Stimulated activated CD4-positive, alpha-beta T cell treated with anti-CD3 and anti-CD28 coated beads, Interleukin-1b, Interleukin-23, amount 100 ng/mL, for 1 hour (primary cell): ENCODE measurements at regions not wholly inside any gene's neighbourhood (a gene's known extent, or its start where the extent isn't known, plus 50 kb on each side); places are given as distances from the start of the nearest gene placed in this dataset.
"Not testable (repeated sequence)": the region's sequence is repeated elsewhere in the genome, so short reads cannot be mapped to it uniquely, and the experiment has no call there.

Experiments
- DNase-seq, 2 donors: peaks; one replicate each; pipeline ENCODE4 v3.0.0-alpha.2; 2020; ENCODE audit warnings: low read depth in 2 of 2

DNA sequence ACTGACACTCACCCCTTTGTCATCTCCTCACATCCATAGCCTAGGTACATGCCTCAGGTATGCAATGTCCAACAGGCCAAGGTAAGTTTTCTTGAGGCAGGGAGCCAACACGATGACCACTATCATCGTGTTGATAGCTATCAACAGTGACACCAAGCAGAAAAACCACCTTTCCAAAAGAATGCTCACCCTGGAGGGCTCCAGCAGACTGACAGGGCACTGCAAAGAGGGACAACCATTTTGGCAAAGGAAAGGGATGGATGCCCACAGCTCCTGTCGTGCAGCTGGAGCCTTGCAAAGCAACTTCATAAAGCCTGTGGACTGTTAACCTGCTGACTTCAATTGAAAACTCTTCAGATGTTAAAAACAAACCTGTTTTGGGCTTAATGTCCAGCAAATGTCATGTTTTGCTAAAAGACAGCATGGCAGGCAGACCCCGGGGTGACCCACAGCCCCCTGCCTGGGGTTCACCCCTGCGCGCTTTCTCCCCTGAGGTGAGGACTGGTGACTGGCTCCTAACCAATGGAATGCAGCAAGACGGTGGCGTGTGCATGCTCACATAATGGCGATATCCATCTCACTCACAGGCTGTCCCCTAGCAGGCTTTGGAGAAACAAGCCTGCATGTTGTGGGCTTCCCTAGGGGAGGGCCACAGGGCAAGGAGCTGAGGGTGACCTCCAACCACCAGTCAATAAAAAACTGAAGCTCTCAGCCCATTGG is 293.8 kb downstream of the TCERG1L start:
- no peak for DNase-seq

DNA sequence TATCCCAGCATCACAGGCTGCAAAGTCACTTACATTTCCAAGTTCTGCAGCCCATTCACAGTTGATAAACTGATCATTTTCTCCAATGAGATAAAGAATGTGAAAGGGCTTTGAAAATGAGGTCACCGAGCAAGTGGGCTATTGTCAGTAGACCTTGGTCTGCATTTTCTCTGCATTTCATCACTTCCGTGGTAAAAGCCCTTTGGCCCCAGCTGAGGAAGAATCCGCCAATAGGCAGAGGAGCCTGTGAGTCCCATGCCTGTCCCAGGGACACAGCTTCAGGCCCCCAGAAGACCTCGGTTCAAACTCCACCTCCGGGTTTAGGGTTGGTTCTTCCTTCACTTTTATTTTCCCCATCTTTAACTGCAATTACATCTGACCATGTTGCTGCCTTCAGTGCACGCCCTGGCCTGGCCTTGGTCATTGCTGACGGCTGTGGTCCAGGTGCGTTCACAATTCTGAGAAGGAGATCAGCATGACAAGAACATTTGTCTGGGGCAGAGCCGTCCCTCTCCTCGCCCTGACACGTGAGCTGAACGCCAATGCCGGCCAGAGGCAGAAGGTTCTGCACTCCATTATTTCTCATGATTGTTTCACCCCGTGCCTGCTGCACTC is 292.5 kb downstream of the TCERG1L start:
- DNase-seq, result no peak

DNA sequence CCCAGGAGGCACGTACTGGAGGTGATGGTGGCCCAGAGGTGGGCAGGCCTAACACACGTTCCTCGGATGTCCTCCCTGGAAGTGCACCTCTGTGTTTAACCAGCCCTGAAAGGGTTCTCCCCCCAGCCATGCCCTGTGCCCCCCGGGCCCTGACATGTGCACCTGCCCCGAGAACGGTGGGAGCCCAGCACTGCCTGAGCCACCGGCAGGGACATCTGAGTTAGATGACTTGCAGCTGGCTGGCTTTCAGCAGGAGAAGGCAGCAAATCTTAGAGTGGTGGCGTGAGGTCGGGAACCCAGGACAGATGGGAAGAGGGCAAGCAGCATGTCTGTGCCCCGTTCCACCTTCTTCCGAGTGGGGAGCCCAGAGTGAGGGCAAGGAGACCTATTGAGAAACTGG is 291.8 kb downstream of the TCERG1L start:
- DNase-seq, result no peak

DNA sequence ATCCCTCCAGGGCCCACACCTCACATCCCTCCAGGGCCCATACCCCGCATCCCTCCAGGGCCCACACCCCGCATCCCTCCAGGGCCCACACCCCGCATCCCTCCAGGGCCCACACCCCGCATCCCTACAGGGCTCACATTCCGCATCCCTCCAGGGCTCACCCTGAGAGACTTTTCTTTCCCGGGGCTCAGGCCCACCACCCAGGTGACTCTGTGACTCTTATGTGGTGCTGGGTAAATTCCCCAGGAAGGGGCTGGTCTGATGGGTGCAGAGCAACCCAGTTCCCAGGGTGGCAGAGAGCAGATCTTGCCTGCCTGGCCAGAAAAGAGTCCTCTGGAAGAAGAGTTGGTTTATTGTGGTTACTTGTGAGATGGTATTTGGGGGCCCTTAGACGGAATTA is 290.7 kb downstream of the TCERG1L start:
- no peak for DNase-seq

DNA sequence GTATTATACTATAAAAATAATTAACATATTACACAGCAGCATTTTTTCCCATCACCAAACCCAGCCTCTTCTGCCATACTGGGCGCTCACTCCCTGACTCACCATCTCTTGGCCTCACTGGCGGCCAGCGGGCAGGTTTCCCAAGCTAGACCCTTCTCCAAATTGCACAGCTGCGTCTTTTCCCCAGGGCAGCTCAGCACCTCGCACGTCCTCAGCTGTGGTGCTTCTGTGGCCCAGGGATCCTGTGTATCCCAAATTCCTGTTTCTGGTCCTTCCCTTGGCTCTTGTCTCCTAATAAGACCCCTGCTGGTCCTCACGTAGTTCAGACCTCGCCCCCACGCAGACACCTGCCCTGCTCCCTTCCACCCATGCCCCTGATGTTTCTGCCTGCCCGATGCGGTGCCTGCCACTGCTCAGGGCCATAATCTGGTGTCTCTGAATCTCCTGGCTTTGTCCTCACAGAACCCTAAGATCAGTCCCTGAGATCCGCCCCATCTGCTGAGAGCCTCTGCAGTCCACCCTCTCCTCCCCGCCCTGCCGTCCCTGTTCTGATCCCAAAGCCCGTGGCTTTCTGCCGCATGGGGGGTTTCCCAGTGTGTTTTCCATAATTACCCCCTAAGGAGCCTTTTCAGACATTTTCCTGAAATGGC is 290.1 kb downstream of the TCERG1L start:
- DNase-seq, result no peak

DNA sequence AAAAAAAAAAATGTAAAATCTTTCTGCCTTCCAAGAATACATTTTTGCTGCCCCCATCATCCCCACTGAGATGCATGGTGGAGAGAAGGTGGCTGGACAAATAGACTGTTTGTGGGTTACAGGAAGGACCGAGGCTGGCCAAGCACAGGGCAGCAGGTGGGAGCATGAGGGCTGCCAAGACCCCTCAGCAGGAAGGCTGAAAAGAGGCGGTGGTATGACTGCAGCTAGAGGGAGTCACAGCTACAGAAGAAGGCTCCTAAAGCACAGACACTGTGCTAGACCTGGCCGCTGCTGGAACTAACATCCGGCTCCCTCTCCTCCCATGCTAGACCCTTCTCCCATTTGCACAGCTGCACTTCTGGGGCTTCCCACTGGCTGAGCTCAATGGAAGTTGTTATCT is 289.6 kb downstream of the TCERG1L start:
- no peak for DNase-seq

DNA sequence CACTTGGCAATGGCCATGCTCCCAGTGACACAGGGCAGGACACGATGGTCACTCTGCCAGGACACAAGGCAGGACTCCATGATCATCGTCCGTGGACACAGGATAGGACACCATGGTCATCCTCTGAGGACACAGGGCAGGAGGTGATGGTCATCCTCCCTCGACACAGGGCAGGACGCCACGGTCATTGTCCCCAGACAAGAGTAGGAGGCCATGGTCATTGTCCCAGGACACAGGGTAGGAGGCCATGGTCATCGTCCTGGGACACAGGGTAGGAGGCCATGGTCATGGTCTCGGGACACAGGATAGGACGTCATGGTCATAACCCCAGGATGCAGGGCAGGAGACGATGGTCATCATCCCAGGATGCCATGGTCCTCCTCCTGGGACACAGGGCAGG is 289.2 kb downstream of the TCERG1L start:
- no peak for DNase-seq

DNA sequence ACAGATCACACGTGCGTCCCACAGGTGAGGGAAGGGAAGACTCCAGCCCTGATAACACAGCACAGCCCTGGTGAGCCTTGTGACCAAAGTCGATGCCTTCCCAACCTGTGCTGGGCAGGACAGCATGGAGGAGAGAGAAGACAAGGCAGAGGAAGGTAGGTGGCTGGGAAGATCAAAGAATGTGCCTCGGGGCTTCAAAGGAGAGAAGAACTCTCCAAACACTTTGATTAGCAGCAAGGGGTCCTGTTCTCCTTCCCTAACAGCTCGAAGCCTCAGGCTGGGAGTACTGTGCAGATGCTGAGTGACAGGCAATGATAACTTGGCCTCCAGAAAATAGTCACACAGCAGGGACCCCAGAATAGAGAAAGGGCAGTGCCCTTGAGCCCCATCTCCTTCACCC is 288.5 kb downstream of the TCERG1L start:
- no peak for DNase-seq

DNA sequence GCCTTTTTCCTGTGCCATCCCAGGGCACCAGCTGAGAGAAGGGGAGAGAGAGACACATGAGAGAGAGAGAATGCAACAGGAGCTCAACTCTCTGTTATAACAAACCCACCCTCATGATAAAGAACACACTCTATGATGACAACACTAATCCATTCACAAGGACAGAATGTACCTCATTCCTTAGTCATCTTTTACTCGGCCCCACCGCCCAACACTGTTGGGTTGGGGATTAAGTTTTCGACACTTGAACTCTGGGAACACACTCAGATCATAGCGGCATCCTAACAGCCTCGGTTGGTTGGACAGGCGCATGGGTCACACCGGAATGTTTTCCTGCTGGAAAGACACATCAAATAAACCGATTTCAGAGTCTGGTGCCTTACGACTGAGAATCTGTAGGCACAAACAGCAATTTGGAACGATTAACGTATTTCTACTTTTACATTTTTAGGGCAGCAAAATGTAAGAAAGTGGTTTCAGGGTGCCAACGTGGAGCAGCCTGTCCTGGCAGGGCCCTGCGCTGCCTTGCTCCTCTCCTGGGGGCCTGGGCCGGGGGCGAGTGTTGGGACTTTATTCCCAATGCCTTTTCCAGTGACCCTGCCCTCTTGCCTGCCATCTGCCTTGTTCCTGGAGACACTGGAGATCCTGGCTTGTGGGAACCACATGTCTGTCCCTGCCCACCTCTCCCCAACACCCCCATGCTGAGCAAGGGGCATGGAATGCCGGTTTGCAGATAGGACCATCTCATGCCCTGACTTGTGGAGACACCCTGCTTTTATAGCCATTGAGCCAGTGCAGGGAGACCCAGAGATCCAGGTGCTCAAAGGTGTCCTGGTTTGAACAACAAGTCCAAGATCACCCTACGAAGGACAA is 287.0 kb downstream of the TCERG1L start:
- DNase-seq, result no peak

DNA sequence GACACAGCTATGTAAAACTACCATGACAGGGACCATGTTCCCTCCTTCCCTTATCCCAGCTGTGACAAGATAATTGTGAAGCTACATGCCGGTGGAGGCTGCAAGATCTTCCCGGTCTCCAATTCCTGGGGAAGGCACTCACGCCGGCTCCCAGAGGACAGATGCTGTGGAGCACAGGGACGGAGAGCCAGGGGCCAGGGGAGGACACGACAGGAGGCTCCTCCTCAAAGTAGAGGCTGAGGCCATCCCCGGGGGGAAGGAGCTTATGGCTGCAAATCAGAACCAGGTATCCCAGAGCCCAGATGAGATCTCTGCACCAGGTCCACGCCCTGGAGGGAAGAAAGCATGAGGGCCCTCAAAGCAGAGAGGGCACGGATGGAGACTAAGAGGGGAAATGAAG is 286.2 kb downstream of the TCERG1L start:
- no peak for DNase-seq

DNA sequence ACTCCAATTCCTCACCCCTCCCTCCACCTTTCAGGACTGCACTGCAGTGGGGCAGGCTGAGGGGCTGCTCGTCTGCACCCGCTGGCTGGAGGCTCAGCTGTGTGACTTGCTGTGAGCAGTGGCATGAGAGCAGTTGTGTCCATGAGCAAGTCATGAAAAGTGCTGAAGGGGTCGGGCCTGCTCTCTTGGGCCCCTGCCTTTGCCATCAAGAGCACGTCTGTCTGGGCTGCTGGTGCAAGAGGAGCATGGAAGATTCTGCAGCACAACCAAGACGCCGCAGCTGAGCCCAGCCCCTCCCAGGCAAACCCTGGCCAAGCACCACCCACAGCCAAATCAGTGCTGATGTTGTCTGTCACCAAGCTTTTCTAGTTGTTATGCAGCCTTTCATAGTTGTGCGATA is 284.3 kb downstream of the TCERG1L start:
- DNase-seq, result no peak

DNA sequence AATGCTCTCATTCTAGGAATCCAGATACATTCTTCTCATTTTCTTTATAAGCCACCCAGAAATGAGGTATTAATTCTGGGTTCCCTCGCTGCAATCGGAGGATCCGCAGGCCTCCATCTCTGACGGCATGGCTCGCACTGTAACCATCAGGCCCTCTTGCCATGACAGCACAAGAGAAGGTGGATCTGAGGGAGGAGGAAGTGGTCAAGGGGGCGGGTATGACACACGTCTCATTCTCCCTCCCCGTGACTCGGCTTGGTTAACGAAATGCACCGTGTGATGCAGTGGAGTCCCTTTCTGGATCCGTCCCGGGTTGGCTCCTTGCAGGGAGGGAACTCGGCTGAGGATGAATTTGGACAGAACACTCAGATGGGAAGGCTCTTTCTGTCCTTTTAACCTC is 280.2 kb downstream of the TCERG1L start:
- DNase-seq, result no peak

DNA sequence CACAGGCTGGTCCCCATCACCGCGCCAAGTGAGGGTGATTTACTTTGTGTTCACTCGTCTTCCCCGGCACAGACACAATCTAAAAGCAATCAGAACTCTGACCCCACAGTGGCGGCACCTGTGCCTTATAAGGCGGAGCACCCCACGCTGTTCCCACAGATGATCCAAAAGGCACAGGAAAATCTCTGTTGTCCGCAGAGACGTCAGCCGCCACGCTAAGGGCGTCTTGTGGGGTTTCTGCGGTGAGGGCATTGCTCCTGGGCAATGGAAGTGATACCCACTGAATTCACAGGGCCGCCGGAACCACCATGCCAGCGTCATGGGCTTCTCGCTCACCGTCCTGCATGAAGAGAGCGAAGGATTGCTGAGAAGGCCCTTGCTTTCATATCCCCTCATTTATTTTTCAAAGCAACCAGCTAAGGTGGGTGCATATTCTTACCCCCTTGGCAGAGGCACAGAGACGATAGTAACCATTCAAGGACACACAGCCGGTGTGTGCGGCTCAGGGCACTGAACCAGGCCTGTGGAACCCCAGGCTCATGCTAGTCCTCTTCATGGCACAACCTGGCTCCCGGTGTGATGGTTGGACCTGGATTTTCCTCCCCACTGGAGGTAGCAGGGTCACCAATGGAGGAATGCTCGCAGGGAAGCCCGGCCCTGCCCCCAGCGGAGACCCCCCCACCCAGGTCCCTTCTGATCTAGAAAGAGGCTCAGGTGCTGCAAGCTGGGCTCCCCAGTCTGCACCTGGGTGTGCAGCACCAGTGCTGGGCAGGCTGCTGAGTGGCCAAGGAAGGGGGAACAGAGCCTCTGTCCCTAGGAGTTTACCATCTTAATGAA is 279.0 kb downstream of the TCERG1L start:
- DNase-seq, result no peak

DNA sequence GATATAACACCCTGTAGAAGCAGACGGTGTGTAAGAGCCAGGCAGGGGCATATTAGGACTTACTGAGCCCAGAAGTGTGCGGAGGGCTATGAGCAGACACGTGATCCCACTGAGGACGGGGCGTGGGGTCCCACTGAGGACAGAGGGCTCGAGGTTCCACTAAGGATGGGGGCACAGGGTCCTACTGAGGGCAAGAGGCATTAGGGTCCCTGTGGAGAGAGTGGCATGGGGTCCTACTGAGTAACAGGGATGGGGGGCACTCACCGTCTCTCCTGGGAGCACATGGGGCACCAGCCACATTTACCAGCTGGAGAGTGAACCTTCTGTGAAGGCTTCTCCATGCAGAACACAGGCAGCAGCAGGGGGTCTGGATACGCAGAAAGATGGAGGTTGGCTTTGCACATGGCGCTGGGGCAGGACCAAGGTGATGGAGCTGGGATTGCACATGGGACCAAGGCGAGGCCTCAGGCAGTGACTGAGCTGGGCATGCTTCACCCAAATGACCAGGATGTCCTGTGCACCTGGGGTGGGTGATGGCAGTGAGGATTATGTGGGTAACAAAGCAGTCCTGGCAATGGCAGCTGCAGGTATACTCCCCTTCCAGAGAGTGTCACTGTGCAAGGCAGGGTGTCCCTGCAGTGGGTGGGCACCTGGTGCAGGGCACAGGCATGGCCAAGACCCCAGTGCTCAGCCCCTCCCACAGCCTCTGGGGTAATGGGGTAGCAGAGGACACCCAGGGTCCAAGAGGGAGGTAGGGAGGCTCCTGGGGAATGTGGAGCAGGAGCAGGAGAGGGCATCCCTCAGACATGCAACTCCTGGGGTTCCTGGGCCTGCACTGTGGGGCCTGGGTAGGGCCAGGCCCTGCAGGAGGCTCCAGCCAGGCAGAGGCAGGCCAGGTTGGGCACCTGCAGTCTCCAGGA is 278.1 kb downstream of the TCERG1L start:
- DNase-seq, result no peak

DNA sequence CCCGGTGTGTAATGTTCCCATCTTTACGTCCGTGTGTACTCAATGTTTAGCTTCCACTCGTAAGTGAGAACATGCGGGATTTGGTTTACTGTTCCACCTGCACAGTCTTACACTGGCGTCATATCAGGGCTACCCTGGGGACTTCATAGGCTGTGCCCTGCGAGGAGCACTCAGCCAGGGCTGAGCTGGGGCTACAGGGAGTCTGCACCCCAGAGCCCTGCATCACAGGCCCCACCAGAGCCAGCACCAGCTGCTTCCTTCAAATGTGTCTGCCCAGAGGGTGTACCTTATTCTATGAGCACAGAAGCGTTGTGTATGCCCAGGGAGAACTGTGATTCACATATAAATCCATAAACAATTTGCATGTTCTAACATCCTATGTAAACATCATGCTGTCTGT is 277.1 kb downstream of the TCERG1L start:
- no peak for DNase-seq

DNA sequence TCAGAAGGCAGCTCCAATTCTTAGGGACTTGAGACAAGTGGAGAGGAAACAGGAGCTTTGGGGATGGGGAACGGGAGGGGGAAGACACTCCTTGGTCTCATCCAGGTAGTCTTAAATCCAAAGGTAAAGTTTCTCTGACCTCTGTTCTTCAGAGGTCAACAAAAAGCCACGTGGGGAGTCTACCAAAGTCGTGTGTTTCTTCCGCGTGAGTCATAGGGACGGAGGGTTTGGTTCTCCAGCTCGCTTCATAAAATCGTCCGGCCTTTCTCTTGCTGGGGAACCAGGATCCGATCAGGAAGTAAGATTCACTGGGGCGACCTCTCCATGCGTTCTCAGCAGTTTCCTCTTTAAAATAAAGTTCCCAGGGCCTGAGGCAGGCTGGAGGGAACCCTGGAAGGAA is 275.7 kb downstream of the TCERG1L start:
- no peak for DNase-seq

DNA sequence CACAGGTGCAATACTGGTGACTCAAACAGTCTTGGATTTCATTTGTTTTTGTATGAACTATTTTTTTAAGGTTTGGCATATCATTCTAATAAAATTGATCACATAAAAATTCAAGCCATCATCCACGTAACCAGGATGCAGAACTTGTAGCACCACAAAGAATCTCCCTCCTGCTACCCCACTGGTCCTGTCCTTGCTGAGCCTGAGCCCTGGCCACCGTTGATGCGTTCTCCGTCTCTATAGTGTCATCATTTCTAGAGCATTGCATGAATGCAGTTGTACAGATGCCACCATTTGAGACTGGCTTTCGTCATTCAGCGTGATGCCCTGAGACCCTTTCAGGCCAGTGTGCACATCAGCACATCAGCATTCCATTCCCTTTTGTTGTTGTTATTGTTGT is 273.5 kb downstream of the TCERG1L start:
- no peak for DNase-seq

DNA sequence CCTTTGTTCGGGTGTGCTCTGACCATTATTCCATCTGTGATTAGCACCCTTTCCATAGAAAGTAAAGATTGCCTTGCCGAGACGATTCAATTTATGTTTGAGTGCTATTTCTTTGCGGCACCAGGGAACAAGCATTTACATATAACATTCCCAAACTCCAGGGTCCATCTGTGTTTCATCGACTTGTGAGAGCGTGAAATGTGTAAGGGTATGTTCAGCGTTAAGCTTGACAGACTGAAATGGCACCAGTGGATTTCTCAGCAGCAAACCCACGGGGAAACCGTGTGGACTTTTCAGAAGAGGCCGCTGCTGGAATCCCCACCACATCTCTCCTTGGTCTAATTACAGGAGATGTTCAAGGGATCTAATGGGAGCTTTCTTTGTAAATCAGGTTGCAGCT is 270.5 kb downstream of the TCERG1L start:
- no peak for DNase-seq

DNA sequence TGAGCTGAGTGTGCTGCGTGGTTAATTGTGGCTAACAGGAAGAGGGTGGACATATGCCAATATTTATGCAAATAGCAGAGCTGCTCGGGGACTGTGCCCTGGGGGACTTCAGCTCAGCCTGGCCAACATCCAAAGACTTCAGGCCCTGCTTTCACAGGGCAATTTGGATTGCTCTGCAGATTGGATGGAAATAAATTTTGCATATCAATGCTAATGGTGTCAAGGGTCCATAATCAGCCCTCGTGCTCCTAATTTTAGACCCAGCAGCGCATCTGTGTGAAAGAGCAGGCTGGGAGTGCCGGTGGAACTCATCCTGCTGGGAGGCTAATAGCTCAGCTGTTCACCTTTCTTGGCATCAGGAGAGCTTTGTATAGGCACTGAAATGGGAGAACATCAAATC is 270.1 kb downstream of the TCERG1L start:
- no peak for DNase-seq

DNA sequence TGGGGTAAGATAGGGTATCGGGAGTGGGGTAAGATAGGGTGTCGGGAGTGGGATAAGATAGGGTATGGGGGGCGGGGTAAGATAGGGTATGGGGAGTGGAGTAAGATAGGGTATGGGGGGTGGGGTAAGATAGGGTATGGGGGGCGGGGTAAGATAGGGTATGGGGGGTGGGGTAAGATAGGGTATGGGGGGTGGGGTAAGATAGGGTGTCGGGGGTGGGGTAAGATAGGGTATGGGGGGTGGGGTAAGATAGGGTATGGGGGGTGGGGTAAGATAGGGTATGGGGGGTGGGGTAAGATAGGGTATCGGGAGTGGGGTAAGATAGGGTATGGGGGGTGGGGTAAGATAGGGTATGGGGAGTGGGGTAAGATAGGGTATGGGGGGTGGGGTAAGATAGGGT is 269.5 kb downstream of the TCERG1L start:
- not testable (repeated sequence) for DNase-seq
